ENCODE measurements at regions not wholly inside any gene's neighbourhood (a gene's known extent, or its start where the extent isn't known, plus 50 kb on each side); places are given as distances from the start of the nearest gene placed in this dataset.

GRCh38 chr3:166304584-166304983, 467.4 kb upstream of the BCHE start:
- no peaks in the 10 kb centered on the region for H3K27me3 Mint-ChIP-seq (ENCODE audit: unreplicated experiment)
- TF ChIP-seq, protein P1, sequence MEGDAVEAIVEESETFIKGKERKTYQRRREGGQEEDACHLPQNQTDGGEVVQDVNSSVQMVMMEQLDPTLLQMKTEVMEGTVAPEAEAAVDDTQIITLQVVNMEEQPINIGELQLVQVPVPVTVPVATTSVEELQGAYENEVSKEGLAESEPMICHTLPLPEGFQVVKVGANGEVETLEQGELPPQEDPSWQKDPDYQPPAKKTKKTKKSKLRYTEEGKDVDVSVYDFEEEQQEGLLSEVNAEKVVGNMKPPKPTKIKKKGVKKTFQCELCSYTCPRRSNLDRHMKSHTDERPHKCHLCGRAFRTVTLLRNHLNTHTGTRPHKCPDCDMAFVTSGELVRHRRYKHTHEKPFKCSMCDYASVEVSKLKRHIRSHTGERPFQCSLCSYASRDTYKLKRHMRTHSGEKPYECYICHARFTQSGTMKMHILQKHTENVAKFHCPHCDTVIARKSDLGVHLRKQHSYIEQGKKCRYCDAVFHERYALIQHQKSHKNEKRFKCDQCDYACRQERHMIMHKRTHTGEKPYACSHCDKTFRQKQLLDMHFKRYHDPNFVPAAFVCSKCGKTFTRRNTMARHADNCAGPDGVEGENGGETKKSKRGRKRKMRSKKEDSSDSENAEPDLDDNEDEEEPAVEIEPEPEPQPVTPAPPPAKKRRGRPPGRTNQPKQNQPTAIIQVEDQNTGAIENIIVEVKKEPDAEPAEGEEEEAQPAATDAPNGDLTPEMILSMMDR (IDR thresholded peaks at IDR 0.05; ENCODE audit: unreplicated experiment), result no peak
- DNase-seq (ENCODE audit: low spot score), result no peak
- no peaks in the 10 kb centered on the region for H3K9me3 Mint-ChIP-seq (ENCODE audit: unreplicated experiment)
- no peaks in the 10 kb centered on the region for H3K4me1 Mint-ChIP-seq (ENCODE audit: unreplicated experiment)
- H3K4me3 Mint-ChIP-seq (ENCODE audit: unreplicated experiment), result no peak overlapping the region
- H3K36me3 Mint-ChIP-seq (ENCODE audit: low read depth, unreplicated experiment), result no peaks in the 10 kb centered on the region
- H3K27ac Mint-ChIP-seq (ENCODE audit: unreplicated experiment), result no peak overlapping the region

DNA sequence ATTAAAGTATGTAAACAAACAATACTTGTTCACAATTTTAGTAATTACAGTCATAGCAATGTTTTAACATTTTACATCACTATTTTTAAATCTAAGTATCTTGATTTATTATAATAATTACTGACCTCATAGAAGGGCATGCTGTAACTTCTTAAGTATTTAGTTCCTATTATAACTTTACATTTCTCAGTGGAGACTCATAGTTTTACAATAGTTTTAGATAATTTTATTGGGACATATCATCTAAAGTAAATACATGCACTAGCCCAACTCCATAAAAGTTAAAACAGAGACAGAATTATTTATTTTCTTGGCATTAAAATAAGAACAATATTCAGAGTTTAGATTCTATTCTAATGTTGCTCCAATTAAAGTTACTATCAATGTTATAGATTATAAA, 466.5 kb upstream of the BCHE start:
- no peaks in the 10 kb centered on the region for H3K36me3 Mint-ChIP-seq (ENCODE audit: low read depth, unreplicated experiment)
- no peaks in the 10 kb centered on the region for H3K4me1 Mint-ChIP-seq (ENCODE audit: unreplicated experiment)
- no peaks in the 10 kb centered on the region for H3K27me3 Mint-ChIP-seq (ENCODE audit: unreplicated experiment)
- H3K4me3 Mint-ChIP-seq (ENCODE audit: unreplicated experiment), result no peak overlapping the region
- no peak for DNase-seq (ENCODE audit: low spot score)
- H3K27ac Mint-ChIP-seq (ENCODE audit: unreplicated experiment), result no peak overlapping the region
- H3K9me3 Mint-ChIP-seq (ENCODE audit: unreplicated experiment), result no peaks in the 10 kb centered on the region
- TF ChIP-seq, protein P1 (IDR thresholded peaks at IDR 0.05; ENCODE audit: unreplicated experiment), result no peak

DNA sequence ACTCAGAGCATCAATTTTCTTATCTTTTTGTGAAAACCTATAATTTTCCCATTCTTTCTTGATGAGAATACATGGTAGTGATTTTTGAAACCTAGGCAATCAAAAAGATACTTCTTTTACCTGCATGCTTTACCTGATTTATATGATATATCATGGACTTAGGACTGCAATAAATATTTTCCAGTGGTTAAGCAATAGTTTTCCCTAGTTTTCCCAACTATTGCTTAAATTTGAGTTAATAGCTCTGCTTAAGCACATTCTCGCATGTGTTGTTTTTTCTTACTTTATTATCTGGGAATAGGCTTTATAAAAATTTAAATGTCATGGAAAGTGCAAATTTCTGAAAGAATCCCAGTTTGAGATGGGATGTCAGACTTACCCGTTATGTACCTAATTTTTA, 465.1 kb upstream of the BCHE start:
- no peak overlapping the region for H3K27ac Mint-ChIP-seq (ENCODE audit: unreplicated experiment)
- no peak for DNase-seq (ENCODE audit: low spot score)
- no peaks in the 10 kb centered on the region for H3K9me3 Mint-ChIP-seq (ENCODE audit: unreplicated experiment)
- no peak overlapping the region for H3K4me3 Mint-ChIP-seq (ENCODE audit: unreplicated experiment)
- no peaks in the 10 kb centered on the region for H3K27me3 Mint-ChIP-seq (ENCODE audit: unreplicated experiment)
- H3K4me1 Mint-ChIP-seq (ENCODE audit: unreplicated experiment), result no peaks in the 10 kb centered on the region
- TF ChIP-seq, protein P1 (IDR thresholded peaks at IDR 0.05; ENCODE audit: unreplicated experiment), result no peak
- no peaks in the 10 kb centered on the region for H3K36me3 Mint-ChIP-seq (ENCODE audit: low read depth, unreplicated experiment)

- H3K4me1 Mint-ChIP-seq (ENCODE audit: unreplicated experiment), result no peaks in the 10 kb centered on the region
- no peak for DNase-seq (ENCODE audit: low spot score)
- TF ChIP-seq, protein P1 (IDR thresholded peaks at IDR 0.05; ENCODE audit: unreplicated experiment), result no peak
- no peaks in the 10 kb centered on the region for H3K9me3 Mint-ChIP-seq (ENCODE audit: unreplicated experiment)
- no peak overlapping the region for H3K27ac Mint-ChIP-seq (ENCODE audit: unreplicated experiment)
- H3K27me3 Mint-ChIP-seq (ENCODE audit: unreplicated experiment), result no peaks in the 10 kb centered on the region
- no peak overlapping the region for H3K4me3 Mint-ChIP-seq (ENCODE audit: unreplicated experiment)
- H3K36me3 Mint-ChIP-seq (ENCODE audit: low read depth, unreplicated experiment), result no peaks in the 10 kb centered on the region
Measured at GRCh38 chr3:166296179-166296783, 459.1 kb upstream of the BCHE start.

DNA sequence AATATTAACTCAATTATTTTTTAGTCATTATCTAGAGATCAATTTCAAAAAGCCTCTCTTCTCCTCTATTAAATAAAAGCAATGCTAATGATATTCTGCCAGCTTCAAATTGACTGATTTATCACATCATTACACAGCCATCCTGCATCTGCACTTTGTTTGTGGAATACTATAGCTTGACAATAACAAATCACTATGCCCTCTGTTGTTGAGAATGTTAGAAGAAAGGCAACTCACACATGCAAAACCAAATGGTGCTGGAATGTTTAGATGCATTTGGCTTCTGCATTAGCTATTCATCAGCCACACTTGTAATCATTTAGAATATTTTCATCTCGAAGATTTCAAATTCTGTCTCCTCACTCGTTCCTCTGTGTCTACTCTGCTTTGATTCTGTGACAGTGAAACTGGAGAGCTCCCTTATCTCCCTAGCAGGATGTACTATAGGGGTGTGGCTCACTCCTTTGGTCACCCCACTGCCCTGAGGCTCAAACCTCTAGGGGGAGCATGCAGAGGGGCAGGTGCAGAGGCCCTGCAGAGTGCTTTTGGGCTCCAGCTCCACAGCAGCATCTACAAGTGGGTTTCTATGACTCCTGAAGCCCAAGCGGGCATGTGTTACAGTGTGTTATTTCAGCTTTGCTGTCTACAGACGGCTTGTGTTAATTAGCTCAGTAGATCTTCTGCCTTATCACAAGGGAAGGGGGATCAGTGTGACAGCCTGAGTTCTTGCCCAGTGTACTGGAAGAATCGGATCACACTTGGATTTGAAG, 454.1 kb upstream of the BCHE start:
- DNase-seq (ENCODE audit: low spot score), result no peak
- H3K9me3 Mint-ChIP-seq (ENCODE audit: unreplicated experiment), result no peaks in the 10 kb centered on the region
- TF ChIP-seq, protein P1 (IDR thresholded peaks at IDR 0.05; ENCODE audit: unreplicated experiment), result no peak
- no peaks in the 10 kb centered on the region for H3K4me1 Mint-ChIP-seq (ENCODE audit: unreplicated experiment)
- H3K27ac Mint-ChIP-seq (ENCODE audit: unreplicated experiment), result no peak overlapping the region
- H3K27me3 Mint-ChIP-seq (ENCODE audit: unreplicated experiment), result no peaks in the 10 kb centered on the region
- no peaks in the 10 kb centered on the region for H3K36me3 Mint-ChIP-seq (ENCODE audit: low read depth, unreplicated experiment)
- H3K4me3 Mint-ChIP-seq (ENCODE audit: unreplicated experiment), result no peak overlapping the region

Data from endothelial cell (in vitro differentiated cells).